NCI-H748 treated with DMSO at 0.1 percent for 48 hours (cell line): ENCODE measurements at regions not wholly inside any gene's neighbourhood (a gene's known extent, or its start where the extent isn't known, plus 50 kb on each side); places are given as distances from the start of the nearest gene placed in this dataset.
A peak's percentile ranks its signal among the peaks of the same experiment; 100 is the strongest.

Experiments used
- DNase-seq: peaks from one replicate; lab custom pipeline; 2025; lab: John Stamatoyannopoulos, UW

DNA sequence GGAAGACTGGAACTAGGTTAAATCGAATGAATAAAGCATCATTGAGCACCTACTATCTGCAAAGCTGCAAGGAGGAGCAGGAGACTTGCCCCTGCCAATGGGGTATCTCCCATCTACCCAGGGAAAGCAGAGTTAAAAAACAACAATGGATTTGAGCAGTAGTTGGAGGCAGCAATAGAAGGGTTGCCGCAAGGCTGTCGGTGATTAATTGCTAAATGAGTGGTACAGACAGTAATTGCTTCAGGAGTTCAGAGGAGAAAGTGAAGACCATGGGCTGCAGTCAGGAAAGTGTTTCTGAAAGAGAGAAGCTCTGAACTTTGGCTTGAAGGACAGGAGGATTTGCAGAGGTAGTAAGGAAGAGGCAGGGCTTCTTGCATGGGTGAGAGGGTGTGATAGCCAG, 152.9 kb downstream of the ACTL8 start:
- DNase-seq = no peak

GRCh38 chr1:17908945-17909344, 153.8 kb downstream of the ACTL8 start:
- no peak for DNase-seq

DNA sequence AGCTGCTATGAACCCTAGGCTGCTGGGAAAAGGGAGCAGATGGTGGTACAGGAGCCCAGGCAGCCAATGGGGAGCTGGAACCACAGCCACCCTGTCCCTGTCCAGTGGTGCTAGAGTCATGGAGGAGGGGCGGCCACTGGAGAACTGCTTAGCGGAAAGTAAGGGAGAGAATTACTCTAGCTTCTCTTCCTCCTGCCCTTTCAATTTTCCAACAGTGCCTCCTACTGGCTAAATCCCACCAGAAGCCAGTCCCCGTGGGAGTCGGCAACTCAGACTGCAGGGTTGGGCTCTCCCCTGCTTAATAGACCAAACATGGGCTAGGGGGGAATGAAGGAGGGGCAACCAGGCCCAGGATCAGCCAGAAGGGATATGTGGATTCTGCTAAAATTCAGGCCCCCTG, 154.5 kb downstream of the ACTL8 start:
- no peak for DNase-seq

GRCh38 chr1:17911791-17912190, 156.7 kb downstream of the ACTL8 start:
- DNase-seq = no peak

DNA sequence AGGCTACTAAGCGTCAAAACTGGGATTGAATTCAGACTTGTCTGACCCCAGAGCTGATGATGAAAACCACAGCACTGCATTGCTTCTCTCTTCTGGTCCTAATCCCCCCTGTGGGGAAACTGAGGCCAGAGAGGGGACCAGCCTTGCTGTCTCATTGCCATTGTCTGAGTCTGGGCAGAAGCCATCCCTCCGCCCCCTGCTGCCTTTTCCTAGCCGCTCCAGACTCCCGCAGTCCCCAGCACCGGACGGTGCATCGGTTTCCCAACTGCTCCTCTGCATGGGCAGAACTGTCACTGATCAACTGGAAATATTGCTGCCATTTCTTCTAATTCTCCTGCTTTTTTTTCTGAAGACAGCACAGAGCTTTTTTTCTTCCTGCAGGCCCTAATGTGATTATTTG, 157.4 kb downstream of the ACTL8 start:
- DNase-seq = no peak

DNA sequence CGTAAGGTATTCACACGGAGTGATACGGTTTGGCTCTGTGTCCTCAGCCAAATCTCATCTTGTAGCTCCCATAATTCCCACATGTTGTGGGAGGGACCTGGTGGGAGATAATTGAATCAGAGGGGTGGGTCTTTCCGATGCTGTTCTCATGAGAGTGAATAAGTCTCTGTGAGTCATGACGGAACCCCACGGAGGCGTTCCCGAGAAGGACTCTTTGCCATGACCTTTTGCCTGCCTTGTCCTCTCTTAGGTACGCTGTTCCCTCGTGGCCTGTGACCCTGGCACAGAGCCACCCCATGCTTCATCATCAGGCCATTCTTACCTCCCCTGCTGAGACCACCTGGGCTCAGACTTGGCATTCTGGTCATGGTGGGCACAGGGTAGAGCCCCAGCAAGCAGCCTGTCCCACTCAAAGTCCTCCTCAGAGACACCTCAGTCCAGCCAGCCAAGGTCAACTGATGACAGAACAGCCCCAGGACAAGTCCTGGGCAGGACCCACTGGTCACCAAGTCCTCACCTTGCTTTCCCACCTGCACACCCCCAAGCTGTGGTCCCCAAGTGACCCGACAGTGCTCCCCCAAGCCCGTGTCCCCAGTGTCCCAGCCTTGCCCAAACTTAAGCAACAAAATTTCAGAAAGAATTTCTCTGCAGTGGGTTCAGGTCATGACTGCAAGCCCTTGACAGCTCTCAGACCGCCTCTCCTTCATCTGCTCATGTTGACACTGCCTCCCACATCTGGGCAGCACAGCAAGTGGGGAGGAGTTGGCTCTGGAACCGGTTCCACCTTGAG, 158.4 kb downstream of the ACTL8 start:
- DNase-seq = no peak

DNA sequence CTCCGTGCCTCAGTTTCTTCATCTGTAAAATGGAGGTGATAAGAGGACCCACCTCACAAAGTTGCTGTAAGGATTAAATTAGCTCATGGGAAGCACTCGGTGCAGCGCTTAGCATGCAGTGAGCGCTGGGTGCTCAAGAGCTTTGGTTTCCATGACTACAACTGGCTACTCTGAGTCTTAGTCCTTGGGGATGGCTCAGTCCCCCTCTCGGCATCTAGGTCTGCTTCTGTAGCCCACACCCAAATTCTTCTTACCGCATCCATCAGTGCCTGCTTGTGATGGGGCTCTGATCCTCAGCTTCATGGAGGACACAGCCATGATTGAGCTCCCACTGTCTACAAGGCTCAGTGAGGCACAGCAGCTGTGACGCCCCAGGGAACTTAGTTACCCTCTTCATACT, 159.0 kb downstream of the ACTL8 start:
- no peak for DNase-seq

DNA sequence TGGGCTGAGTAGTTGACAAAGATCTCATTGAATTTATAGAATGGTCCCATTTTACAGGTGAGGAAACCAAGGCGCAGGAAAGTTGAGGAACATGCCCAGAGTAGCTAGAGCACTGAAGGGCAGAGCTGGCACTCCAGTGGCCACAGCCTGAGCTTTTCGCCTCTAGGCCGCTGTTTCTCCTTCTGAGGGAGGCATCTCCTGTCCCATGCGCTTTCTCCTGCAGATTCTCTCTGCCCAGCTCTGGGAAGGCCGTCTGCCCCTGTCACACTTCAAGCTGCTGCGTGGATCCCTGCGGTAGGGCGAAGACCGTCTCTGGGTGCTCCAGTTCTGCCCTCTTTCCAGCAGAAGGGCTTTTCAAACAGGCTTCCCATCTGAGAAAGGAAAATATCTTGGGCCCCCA, 159.9 kb downstream of the ACTL8 start:
- DNase-seq = no peak

DNA sequence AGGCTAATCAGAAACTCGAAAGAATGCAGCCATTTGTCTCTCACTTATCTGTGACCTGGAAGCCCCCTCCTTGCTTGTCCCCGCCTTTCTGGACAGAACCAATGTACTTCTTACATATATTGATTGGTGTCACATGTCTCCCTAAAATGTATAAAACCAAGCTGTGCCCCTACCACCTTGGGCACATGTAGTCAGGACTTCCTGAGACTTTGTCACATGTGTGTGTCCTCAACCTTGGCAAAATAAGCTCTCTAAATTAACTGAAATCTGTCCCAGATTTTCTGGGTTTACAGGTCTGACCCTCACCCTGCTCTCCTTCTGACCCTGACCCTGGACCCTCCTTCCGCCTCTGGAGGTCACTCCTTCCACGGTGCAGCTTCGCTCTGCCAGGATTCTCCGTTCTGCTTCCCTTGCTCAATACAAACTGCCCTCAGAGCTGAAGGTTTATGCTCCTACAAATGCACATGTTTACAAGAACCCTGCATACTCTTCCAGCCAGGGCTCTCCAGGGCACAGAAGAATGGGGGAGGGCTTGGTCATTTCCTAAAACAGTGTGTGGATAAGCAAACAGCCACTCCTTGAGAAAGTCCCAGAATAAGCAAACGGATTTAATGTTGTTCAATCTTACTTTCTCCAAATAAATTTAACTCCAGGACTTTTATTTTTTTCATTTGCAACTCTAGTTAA, 160.5 kb downstream of the ACTL8 start:
- no peak for DNase-seq

DNA sequence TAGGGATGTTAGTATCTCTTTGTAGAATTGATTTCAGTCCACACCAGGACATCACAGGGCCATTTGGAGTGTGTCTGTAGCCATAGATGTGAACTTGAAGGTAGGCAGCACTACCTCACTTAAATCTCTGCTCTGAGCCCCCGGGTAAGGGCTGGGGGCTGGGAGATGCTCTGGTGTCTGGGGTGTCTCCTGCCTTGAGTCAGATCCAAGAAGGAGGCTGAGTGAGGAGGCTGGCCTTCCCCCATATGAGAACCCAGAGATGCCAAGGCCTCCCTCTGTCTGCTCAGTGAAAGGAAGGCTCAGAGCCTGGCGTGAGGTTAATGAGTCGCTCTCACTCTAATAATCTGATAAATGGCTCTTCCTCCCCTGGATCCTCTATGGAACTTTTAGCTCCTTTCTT, 161.6 kb downstream of the ACTL8 start:
- no peak for DNase-seq

DNA sequence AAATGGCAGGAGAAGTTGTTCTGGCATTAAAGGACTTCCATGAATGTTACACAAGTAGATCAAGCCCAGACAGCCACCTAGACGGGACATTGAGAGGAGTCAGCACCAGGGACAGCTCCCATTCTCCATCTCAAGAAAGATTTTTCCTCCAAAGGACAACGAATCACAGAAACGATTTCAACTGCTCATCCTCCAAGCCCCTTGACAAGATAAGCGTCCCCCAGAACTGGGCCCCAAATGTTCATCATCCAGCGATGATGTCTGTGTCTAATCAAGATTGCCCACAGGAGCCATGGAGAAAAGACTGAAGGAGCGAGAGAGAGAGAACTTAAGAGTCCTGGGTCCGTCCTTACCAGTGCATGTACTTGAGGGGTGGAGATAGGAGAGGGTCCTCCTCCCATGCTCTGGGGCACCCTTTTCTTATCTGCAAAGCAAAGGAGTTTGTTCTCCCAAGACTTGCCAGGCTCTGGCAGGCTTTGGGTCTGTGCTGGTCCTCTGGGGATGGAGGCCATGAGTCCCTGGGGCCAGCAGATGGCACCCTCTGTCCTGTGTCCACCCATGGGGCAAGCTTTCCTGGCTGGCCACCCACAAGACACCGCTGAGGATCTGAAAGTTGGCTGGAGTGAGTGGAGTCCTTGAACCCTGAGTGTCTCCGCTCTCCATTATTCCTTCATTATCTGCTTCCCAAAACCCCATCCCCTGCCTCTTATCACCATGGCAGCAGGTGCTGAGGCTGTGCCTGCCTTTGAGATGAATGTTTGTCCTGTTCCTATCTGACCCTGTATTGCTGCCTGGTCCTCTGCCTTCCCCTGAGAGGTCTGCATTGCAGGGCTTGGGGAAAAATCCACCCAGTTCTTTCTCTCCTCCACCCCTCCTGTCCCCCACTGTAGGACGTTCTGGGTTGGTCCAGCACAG, 164.6 kb downstream of the ACTL8 start:
- no peak for DNase-seq

- no peak for DNase-seq
Observed at GRCh38 chr1:17920881-17921640, 165.9 kb downstream of the ACTL8 start.

GRCh38 chr1:17922833-17923232, 167.7 kb downstream of the ACTL8 start:
- DNase-seq = peak; percentile 37

DNA sequence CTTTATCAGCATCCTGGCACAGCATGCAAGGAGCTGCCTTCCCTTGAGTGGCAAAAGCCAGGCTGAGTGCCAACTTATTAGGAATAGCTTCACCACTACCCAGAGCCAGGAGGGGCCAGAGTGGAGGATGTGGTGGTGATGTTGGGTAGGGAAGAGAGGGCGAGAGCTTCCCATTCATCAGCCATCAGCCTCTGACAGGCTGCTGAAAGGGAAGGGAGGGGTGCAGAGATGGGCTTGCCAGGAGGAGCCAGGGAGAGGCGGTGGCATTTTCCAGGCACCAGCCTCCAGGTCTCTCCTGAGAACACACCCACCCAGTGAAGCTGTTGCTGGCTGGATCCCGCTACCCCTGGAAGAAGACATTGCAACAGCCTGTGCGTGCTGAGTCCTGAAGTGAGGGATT, 168.5 kb downstream of the ACTL8 start:
- DNase-seq = no peak

DNA sequence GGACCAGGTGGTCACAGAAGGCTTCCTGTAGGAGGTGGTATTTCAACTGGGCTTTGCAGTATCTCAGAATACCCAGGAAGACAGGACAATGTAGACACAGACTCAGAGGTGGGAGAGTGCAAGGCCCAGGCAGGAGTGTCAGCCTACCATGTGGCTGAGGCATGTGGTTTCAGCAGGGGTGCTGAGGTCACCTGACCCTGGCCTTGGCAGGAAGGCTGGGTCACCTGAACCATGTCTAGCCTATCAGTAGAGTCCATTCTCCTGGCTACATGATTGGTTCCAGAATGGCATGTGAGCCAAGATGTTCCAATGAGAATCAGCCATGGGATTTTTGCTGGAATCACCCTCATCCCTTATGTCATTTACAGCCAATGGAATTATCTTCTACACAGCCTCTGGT, 169.4 kb downstream of the ACTL8 start:
- no peak for DNase-seq

DNA sequence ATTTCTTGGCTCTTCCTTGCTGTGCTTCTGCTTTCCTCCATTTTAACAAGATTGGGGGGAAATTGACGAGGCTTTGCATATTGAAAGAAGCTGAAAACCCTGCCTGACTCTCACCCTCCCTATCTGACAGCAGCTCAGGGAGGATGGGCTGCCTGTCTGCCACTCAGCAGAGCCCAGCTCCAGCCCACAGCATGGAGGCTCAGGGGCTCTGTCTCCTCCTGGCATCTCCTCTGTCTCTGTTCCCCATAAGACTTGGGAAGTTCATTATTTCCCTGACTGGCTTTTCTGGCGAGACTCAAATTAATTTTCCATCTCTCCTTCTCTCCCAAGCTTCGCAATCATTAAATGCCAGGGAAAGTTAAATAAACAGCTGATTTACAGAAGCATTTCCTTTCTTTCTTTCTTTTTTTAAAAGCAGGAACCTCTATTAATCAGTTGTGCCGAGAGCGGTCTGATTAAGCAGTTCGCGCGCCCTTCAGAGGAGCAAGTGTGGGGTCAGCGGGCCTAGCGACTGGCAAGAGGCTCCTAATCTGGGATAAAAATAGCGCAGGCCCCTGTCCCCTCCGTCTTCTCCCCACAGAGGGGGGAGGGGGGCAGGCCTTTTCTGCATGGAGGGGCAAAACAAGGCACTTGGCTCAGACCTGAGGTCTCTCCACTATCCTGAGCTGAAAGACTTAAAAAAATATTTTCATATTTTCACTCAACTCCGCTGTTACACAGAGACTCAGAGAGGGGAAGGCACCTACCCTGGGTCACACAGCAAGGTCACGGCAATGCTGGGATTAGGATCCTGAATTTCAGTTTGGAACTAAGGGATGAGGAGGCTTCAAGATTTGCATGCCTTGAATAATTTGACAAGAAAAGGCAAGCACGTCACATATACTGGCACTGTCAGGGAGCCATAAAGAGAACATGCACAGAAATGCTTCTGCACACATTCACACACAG, 170.4 kb downstream of the ACTL8 start:
- no peak for DNase-seq

GRCh38 chr1:17926906-17927305, 171.8 kb downstream of the ACTL8 start:
- no peak for DNase-seq

DNA sequence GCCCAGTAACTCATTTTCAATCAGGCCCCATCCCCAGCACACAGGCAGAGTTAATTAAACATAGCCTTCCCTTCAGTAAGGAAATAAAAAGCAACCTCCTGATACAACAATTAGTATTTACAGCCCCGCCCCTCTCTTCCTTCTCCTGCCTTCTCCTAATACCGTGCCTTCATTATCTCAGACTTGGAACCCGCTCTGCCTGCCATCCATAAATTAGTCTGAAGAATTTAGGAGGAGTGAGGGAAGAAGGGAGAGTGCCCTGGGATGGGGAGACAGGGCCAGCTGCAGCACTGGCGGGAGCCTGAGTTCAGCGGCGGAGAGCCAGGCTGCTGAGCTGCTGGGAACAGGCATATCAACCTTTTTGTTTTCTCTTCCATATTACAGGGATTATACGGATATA, 172.8 kb downstream of the ACTL8 start:
- no peak for DNase-seq

- DNase-seq = no peak
Observed at GRCh38 chr1:17929224-17929623, 174.1 kb downstream of the ACTL8 start.

DNA sequence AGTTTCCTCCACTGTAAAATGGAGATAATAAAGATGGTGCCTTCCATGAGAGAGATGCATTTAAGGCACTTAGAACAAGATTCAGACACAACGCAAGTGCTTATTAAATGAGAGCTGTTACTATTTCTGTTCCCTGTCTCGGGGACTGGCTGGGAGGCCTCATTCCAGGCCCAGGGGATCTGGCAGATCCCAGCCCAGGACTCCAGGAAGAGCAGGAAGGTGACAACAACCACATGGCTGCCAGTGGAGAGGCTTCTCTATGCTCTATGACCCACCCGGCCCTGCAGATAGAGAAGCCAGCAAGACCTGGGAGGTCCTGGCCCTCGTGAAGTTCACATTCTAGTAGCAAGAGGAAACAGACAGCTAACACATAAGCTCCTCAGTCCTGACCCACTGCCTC, 175.5 kb downstream of the ACTL8 start:
- no peak for DNase-seq

DNA sequence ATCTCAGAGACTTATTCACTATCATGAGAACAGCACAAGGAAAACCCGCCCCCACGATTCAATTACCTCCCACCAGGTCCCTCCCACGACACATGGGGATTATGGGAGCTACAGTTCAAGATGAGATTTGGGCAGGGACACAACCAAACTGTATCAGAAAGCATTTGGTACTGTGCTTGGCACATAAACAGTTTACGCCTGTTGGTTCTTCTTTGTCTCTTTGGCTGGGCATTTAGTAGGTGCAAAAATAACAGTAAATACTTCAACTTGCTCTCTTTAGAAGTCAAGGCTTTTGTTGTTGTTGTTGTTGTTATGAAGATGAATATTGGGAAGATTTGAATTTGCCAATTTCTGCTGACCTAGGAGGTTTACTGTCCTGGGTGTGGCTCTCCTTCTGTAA, 175.4 kb upstream of the IGSF21 start:
- no peak for DNase-seq
